IPS-20b (cell line): ENCODE measurements at regions not wholly inside any gene's neighbourhood (a gene's known extent, or its start where the extent isn't known, plus 50 kb on each side); places are given as distances from the start of the nearest gene placed in this dataset.

Source experiments
- H3K27ac ChIP-seq: one replicate; pipeline ENCODE4 v1.5.1; 2013; ENCODE audit warnings: low read length
- H3K27me3 ChIP-seq: 2 replicates; pipeline ENCODE4 v1.6.1; 2013; ENCODE audit warnings: mild to moderate bottlenecking, low read length, inconsistent platforms; ENCODE audit not compliant: insufficient read depth
- H3K36me3 ChIP-seq: 2 replicates; pipeline ENCODE4 v1.6.1; 2013; ENCODE audit warnings: low read depth, mild to moderate bottlenecking, inconsistent platforms, low read length, moderate library complexity; ENCODE audit not compliant: insufficient read depth
- H3K4me1 ChIP-seq: 2 replicates; pipeline ENCODE4 v1.6.1; 2013; ENCODE audit warnings: mild to moderate bottlenecking, control low read depth, inconsistent platforms, low read length, moderate library complexity; ENCODE audit not compliant: insufficient read depth
- H3K4me3 ChIP-seq: 2 replicates; pipeline ENCODE4 v1.5.1; 2013; ENCODE audit warnings: mild to moderate bottlenecking, low read length, inconsistent platforms
- H3K9ac ChIP-seq: 2 replicates; pipeline ENCODE4 v1.6.1; 2013; ENCODE audit warnings: low read depth, mild to moderate bottlenecking, inconsistent platforms, low read length, moderate library complexity
- H3K9me3 ChIP-seq: 2 replicates; pipeline ENCODE4 v1.6.1; 2013; ENCODE audit warnings: mild to moderate bottlenecking, low read depth, low read length, inconsistent platforms; ENCODE audit not compliant: insufficient read depth

- no peak overlapping the region for H3K27ac ChIP-seq
- H3K4me1 ChIP-seq: no peaks in the 10 kb centered on the region
- no peaks in the 10 kb centered on the region for H3K36me3 ChIP-seq
- H3K9me3 ChIP-seq: no peaks in the 10 kb centered on the region
- no peak overlapping the region for H3K4me3 ChIP-seq
- no peak overlapping the region for H3K9ac ChIP-seq
- no peaks in the 10 kb centered on the region for H3K27me3 ChIP-seq
These were observed 353.4 kb upstream of the ADGRL3 start for GRCh38 chr4:60846678-60847077.

GRCh38 chr4:60847614-60848013 is 352.5 kb upstream of the ADGRL3 start:
- Histone ChIP-seq H3K4me1 (no peaks in the 10 kb centered on the region), H3K9me3 (no peaks in the 10 kb centered on the region), H3K27me3 (no peaks in the 10 kb centered on the region), H3K27ac (no peak overlapping the region), H3K36me3 (no peaks in the 10 kb centered on the region), H3K9ac (no peak overlapping the region), H3K4me3 (no peak overlapping the region)

DNA sequence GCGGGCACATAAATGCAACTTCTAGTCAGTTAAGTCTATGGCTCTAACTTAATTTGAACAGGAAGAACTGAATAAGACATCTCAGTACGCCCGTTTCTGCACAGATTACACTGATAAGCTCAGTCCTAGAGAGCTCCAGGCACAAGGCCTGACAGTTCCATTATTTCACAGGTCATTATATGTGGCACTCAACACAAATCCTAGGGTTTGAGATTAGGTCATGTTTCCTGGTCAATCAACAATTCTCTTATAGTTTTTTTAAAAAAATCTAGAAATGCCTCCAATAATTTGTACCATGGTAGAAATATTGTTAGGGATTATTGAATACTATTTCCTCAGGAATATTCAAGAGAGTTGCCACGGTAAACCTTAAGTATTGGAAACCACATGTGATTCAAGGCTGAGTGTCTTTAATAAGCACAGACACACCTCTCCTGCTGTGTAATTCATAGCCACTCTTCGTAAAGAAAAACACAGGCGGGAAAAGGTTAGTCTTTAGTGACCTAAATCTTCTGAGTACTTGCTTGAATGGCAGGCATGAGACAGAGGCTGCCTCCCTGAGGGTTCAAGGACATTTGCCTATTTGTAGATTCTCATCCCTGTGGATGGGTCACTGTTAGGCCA is 342.9 kb upstream of the ADGRL3 start:
- H3K36me3 ChIP-seq: no peaks in the 10 kb centered on the region
- H3K27ac ChIP-seq: no peak overlapping the region
- no peaks in the 10 kb centered on the region for H3K27me3 ChIP-seq
- no peak overlapping the region for H3K4me3 ChIP-seq
- H3K9ac ChIP-seq: no peak overlapping the region
- no peaks in the 10 kb centered on the region for H3K4me1 ChIP-seq
- no peaks in the 10 kb centered on the region for H3K9me3 ChIP-seq

DNA sequence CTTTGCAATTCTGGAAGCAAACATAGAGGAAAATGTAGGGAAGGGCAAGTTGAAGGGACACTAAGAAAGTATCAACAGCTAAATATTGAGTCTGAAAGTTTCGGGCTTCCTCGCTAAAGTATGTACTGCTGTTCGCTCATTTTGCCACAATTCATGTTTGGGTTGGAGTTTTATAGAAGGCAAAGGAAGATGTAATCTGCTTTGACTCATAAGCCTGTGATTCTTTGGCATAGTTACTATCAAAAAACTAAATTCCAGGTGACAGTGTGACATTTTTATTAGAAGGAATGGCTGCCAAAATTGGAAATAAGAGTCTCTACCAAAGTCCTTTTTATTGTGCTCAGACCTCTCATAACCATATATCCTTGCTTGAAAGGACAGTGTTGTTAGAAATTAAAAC is 336.7 kb upstream of the ADGRL3 start:
- Histone ChIP-seq H3K27ac (no peak overlapping the region), H3K4me1 (no peaks in the 10 kb centered on the region), H3K4me3 (no peak overlapping the region), H3K27me3 (no peaks in the 10 kb centered on the region), H3K9ac (no peak overlapping the region), H3K36me3 (no peaks in the 10 kb centered on the region), H3K9me3 (no peaks in the 10 kb centered on the region)

DNA sequence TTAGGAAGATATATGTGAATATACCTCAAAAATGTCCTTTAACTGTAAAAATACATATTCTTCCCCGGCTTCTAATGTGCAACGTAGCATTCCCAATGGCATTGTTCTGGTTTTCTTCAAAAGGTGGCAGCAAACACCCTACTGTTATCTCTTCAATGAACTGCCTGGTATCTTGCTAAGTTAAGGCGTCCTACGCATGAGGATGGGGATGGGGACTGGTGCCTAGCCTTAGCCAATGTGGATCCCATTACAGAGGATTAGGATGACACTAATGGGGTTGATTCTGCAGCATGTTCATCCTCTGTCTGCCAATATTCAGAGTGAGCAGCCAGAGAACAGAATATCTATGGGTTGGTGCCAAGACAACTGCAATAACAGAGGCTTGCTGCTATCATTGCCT is 334.9 kb upstream of the ADGRL3 start:
- H3K4me3 ChIP-seq: no peak overlapping the region
- no peaks in the 10 kb centered on the region for H3K9me3 ChIP-seq
- H3K27me3 ChIP-seq: no peaks in the 10 kb centered on the region
- no peaks in the 10 kb centered on the region for H3K4me1 ChIP-seq
- no peak overlapping the region for H3K27ac ChIP-seq
- no peak overlapping the region for H3K9ac ChIP-seq
- no peaks in the 10 kb centered on the region for H3K36me3 ChIP-seq

- Histone ChIP-seq H3K27ac (no peak overlapping the region), H3K4me3 (no peak overlapping the region), H3K4me1 (no peaks in the 10 kb centered on the region), H3K27me3 (no peaks in the 10 kb centered on the region), H3K9ac (no peak overlapping the region), H3K36me3 (no peaks in the 10 kb centered on the region), H3K9me3 (no peaks in the 10 kb centered on the region)
These were observed 331.7 kb upstream of the ADGRL3 start for GRCh38 chr4:60868232-60868960.

DNA sequence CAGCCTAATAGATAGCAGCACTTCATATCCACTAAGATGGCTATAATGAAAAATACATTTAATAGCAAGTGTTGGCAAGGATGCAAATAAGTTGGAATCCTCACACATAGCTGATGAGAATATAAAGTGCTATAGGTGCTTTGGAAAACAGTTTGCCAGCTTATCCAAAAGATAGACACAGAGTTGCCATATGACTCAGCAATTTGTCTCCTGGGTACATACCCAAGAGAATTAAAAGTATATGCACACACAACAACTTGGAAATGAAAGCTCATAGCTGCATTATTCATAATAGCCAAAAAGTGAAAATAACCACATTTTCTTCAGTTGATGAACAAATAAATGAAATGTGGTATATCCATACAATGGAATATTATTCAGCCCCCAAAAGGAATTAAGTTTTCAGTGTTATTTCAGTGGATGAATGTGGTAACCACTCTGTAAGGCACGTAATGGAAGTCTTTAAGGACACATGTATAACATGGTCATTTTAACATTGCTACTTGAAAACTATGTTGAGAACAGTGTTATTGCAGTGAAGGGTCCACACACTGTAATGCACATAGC is 320.9 kb upstream of the ADGRL3 start:
- H3K4me1 ChIP-seq: no peaks in the 10 kb centered on the region
- H3K27me3 ChIP-seq: no peaks in the 10 kb centered on the region
- no peaks in the 10 kb centered on the region; the same call in 1 of the 2 replicates for H3K9me3 ChIP-seq
- H3K27ac ChIP-seq: no peak overlapping the region
- no peaks in the 10 kb centered on the region for H3K36me3 ChIP-seq
- H3K9ac ChIP-seq: no peak overlapping the region
- H3K4me3 ChIP-seq: no peak overlapping the region

- no peaks in the 10 kb centered on the region for H3K27me3 ChIP-seq
- H3K9me3 ChIP-seq: no peaks in the 10 kb centered on the region
- no peak overlapping the region for H3K4me3 ChIP-seq
- H3K27ac ChIP-seq: no peak overlapping the region
- H3K36me3 ChIP-seq: no peaks in the 10 kb centered on the region
- H3K9ac ChIP-seq: no peak overlapping the region
- H3K4me1 ChIP-seq: no peaks in the 10 kb centered on the region
These were observed 315.5 kb upstream of the ADGRL3 start for GRCh38 chr4:60884587-60884986.

- H3K27ac ChIP-seq: no peak overlapping the region
- H3K4me1 ChIP-seq: no peaks in the 10 kb centered on the region
- no peak overlapping the region for H3K9ac ChIP-seq
- no peaks in the 10 kb centered on the region for H3K36me3 ChIP-seq
- H3K27me3 ChIP-seq: no peaks in the 10 kb centered on the region
- H3K9me3 ChIP-seq: no peaks in the 10 kb centered on the region
- H3K4me3 ChIP-seq: no peak overlapping the region
These were observed 315.1 kb upstream of the ADGRL3 start for GRCh38 chr4:60885011-60885410.

DNA sequence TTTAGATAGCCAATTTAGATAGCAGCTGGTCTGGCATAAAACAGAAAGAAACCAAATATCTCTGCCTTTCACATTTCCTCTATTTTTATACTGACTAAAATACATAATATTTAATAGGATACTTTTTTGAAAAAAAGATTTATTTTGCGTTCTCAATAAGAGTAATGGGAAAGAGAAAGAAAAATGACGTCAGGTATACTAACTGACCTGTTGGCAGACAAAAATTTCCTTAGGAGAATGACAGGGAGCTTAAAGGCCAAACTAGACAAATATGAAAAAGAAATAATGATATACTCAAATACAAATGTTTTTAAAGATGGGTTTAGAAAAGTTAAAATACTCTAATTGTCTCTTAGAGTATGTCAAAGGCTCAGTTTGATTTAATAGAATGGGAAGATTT is 309.4 kb upstream of the ADGRL3 start:
- Histone ChIP-seq H3K9me3 (no peaks in the 10 kb centered on the region), H3K27ac (no peak overlapping the region), H3K4me1 (peaks cover 6% of the 10 kb centered on the region; the same call in 1 of the 2 replicates), H3K36me3 (no peaks in the 10 kb centered on the region), H3K4me3 (no peak overlapping the region), H3K9ac (no peak overlapping the region), H3K27me3 (no peaks in the 10 kb centered on the region)

- H3K27ac ChIP-seq: no peak overlapping the region
These were observed 308.2 kb upstream of the ADGRL3 start for GRCh38 chr4:60891947-60892346.

GRCh38 chr4:60897415-60897814 is 302.7 kb upstream of the ADGRL3 start:
- Histone ChIP-seq H3K27me3 (no peaks in the 10 kb centered on the region), H3K9me3 (no peaks in the 10 kb centered on the region), H3K4me1 (no peaks in the 10 kb centered on the region; the same call in 1 of the 2 replicates), H3K4me3 (no peak overlapping the region), H3K36me3 (no peaks in the 10 kb centered on the region), H3K9ac (no peak overlapping the region), H3K27ac (no peak overlapping the region)

More at GRCh38 chr4:60891947-60892346, 308.2 kb upstream of the ADGRL3 start:
- Histone ChIP-seq H3K9me3 (no peaks in the 10 kb centered on the region), H3K4me3 (no peak overlapping the region), H3K9ac (no peak overlapping the region), H3K36me3 (no peaks in the 10 kb centered on the region), H3K4me1 (peaks cover 6% of the 10 kb centered on the region; the same call in 1 of the 2 replicates), H3K27me3 (no peaks in the 10 kb centered on the region)
